WTC11 (cell line): ENCODE measurements at regions not wholly inside any gene's neighbourhood (a gene's known extent, or its start where the extent isn't known, plus 50 kb on each side); places are given as distances from the start of the nearest gene placed in this dataset.

Experiments used
- ATAC-seq: fragments of 200-7000 bp; cut with Tn5 transposase; 2 replicates; pipeline ENCODE4 v1.10.0; 2021; ENCODE audit warnings: mild to moderate bottlenecking, moderate library complexity
- CTCF ChIA-PET: fragments of 300-600 bp; sonication (Branson Sonifier 250); formaldehyde crosslinking; loops from one replicate; lab custom pipeline; 2021; ENCODE audit warnings: antibody characterized with exemption; lab: Charles Lee
- POLR2A ChIA-PET: fragments of 350-600 bp; sonication (Branson Sonifier 250); formaldehyde crosslinking; loops from one replicate; lab custom pipeline; 2021; ENCODE audit warnings: antibody characterized with exemption; lab: Charles Lee
- DNase-seq: peaks from one replicate; pipeline ENCODE4 v3.0.0; 2021; ENCODE audit warnings: low spot score
- H3K27ac Mint-ChIP-seq: 2 replicates; pipeline ENCODE4 v1.8.0; 2021; ENCODE audit warnings: mixed read lengths
- H3K27me3 Mint-ChIP-seq: 2 replicates; pipeline ENCODE4 v1.8.0; 2021; ENCODE audit warnings: low read depth, mild to moderate bottlenecking, moderate library complexity, mixed read lengths
- H3K36me3 Mint-ChIP-seq: 2 replicates; pipeline ENCODE4 v1.8.0; 2021; ENCODE audit warnings: mixed read lengths
- H3K4me1 Mint-ChIP-seq: 2 replicates; pipeline ENCODE4 v1.8.0; 2022; ENCODE audit warnings: mixed read lengths
- H3K4me3 Mint-ChIP-seq: 2 replicates; pipeline ENCODE4 v1.8.0; 2021; ENCODE audit warnings: mild to moderate bottlenecking, moderate library complexity, mixed read lengths
- H3K9me3 Mint-ChIP-seq: 2 replicates; pipeline ENCODE4 v1.8.0; 2021; ENCODE audit warnings: mixed read lengths
- AFF4 ChIP-seq: sonication (generic); formaldehyde crosslinking; IDR thresholded peaks from 2 replicates; pipeline ENCODE4 v1.8.1; 2023; ENCODE audit warnings: mild to moderate bottlenecking, missing genetic modification reagents, borderline replicate concordance
- ATF3 ChIP-seq: sonication (generic); formaldehyde crosslinking; conservative IDR thresholded peaks from 2 replicates; pipeline ENCODE4 v1.8.1; 2022; ENCODE audit warnings: mild to moderate bottlenecking, missing genetic modification reagents
- CBFB ChIP-seq: sonication (generic); formaldehyde crosslinking; IDR thresholded peaks from 2 replicates; pipeline ENCODE4 v1.8.1; 2022; ENCODE audit warnings: mild to moderate bottlenecking, low read depth, missing genetic modification reagents
- FOXP4 ChIP-seq: sonication (generic); formaldehyde crosslinking; IDR thresholded peaks from 2 replicates; pipeline ENCODE4 v1.8.0; 2022; ENCODE audit warnings: mild to moderate bottlenecking, missing genetic modification reagents
- GRHL2 ChIP-seq: fragments of 250-450 bp; sonication (Bioruptor Pico); IDR thresholded peaks from 2 replicates; pipeline ENCODE4 v1.8.0; 2022; ENCODE audit warnings: mild to moderate bottlenecking, moderate library complexity; ENCODE audit not compliant: insufficient replicate concordance, severe bottlenecking
- GTF2I ChIP-seq: fragments of 250-450 bp; sonication (Bioruptor Pico); conservative IDR thresholded peaks from 2 replicates; pipeline ENCODE4 v1.4.0; 2021; ENCODE audit warnings: mild to moderate bottlenecking
- TEAD4 ChIP-seq: sonication (generic); formaldehyde crosslinking; IDR thresholded peaks from 2 replicates; pipeline ENCODE4 v1.8.0; 2022; ENCODE audit warnings: mild to moderate bottlenecking, missing genetic modification reagents
- ZNF317 ChIP-seq: sonication (generic); formaldehyde crosslinking; IDR thresholded peaks from 2 replicates; pipeline ENCODE4 v1.8.1; 2023; ENCODE audit warnings: low read depth, mild to moderate bottlenecking, moderate library complexity, missing genetic modification reagents, borderline replicate concordance
- ZNF512 ChIP-seq: sonication (generic); formaldehyde crosslinking; IDR thresholded peaks from 2 replicates; pipeline ENCODE4 v1.8.1; 2022; ENCODE audit warnings: missing genetic modification reagents, borderline replicate concordance
- ZNF671 ChIP-seq: fragments of 250-450 bp; sonication (Bioruptor Pico); IDR thresholded peaks from 2 replicates; pipeline ENCODE4 v1.8.0; 2021; ENCODE audit warnings: mild to moderate bottlenecking

- Mint-ChIP-seq H3K9me3 (no peaks in the 10 kb centered on the region), H3K27me3 (no peaks in the 10 kb centered on the region), H3K36me3 (no peaks in the 10 kb centered on the region), H3K4me3 (no peak overlapping the region), H3K27ac (no peak overlapping the region), H3K4me1 (peaks cover 9% of the 10 kb centered on the region; the same call in 1 of the 2 replicates)
- TF ChIP-seq AFF4 (CRISPR knock-in tag) (no peak), ZNF512 (CRISPR knock-in tag) (peak; percentile 81; the same call in 1 of the 2 replicates)
- DNase-seq (no peak), ATAC-seq (no peak)
- ChIA-PET POLR2A (no interaction called here), CTCF (no interaction called here)
These were observed 639.4 kb upstream of the TBX3 start for GRCh38 chr12:115323223-115323905.

GRCh38 chr12:115322275-115322674, 638.3 kb upstream of the TBX3 start:
- Mint-ChIP-seq H3K4me1 (peaks cover 9% of the 10 kb centered on the region; the same call in 1 of the 2 replicates), H3K9me3 (no peaks in the 10 kb centered on the region), H3K27ac (no peak overlapping the region), H3K27me3 (no peaks in the 10 kb centered on the region), H3K4me3 (no peak overlapping the region), H3K36me3 (no peaks in the 10 kb centered on the region)
- ChIA-PET POLR2A (no interaction called here), CTCF (no interaction called here)
- TF ChIP-seq TEAD4, result no peak
- no peak for TF ChIP-seq ZNF671
- TF ChIP-seq FOXP4 (CRISPR knock-in tag), result no peak
- TF ChIP-seq ATF3 (CRISPR knock-in tag), result no peak
- no peak for TF ChIP-seq ZNF317 (CRISPR knock-in tag)
- TF ChIP-seq CBFB (CRISPR knock-in tag), result no peak
- TF ChIP-seq GRHL2 (CRISPR knock-in tag), result no peak
- TF ChIP-seq GTF2I (CRISPR knock-in tag), result no peak
- DNase-seq (no peak), ATAC-seq (no peak)

GRCh38 chr12:115320967-115321366, 637.0 kb upstream of the TBX3 start:
- Mint-ChIP-seq H3K36me3 (no peaks in the 10 kb centered on the region), H3K4me1 (peaks cover 9% of the 10 kb centered on the region; the same call in 1 of the 2 replicates), H3K9me3 (no peaks in the 10 kb centered on the region), H3K27ac (no peak overlapping the region), H3K27me3 (no peaks in the 10 kb centered on the region), H3K4me3 (no peak overlapping the region)
- ATAC-seq, result no peak
- no peak for DNase-seq
- ChIA-PET CTCF (no interaction called here), POLR2A (no interaction called here)
- no peak for TF ChIP-seq FOXP4 (CRISPR knock-in tag)
